Fibroblast of the aortic adventitia (primary cell): ENCODE measurements at regions not wholly inside any gene's neighbourhood (a gene's known extent, or its start where the extent isn't known, plus 50 kb on each side); places are given as distances from the start of the nearest gene placed in this dataset.

ENCODE experiments used
- DNase-seq: peaks from one replicate; pipeline ENCODE4 v3.0.0-alpha.2; 2010; ENCODE audit warnings: low read depth
- H3K4me3 ChIP-seq: 2 replicates; pipeline ENCODE4 v1.5.1; 2011; ENCODE audit warnings: low read depth, mild to moderate bottlenecking, control low read depth, low read length, moderate library complexity
- CTCF ChIP-seq: IDR thresholded peaks from 2 replicates; pipeline ENCODE4 v1.5.1; 2011; ENCODE audit warnings: mild to moderate bottlenecking, low read length, control low read depth, inconsistent platforms; ENCODE audit not compliant: insufficient read depth

- TF ChIP-seq CTCF = no peak
- no peak for DNase-seq
- H3K4me3 ChIP-seq = no peak overlapping the region
These were observed 643.8 kb downstream of the SORCS1 start for GRCh38 chr10:106520698-106521097.

- TF ChIP-seq CTCF = no peak
- DNase-seq = no peak
- H3K4me3 ChIP-seq = no peak overlapping the region
These were observed 645.0 kb downstream of the SORCS1 start for GRCh38 chr10:106519376-106520030.

- H3K4me3 ChIP-seq = no peak overlapping the region
- no peak for DNase-seq
- TF ChIP-seq CTCF = no peak
These were observed 649.2 kb downstream of the SORCS1 start for GRCh38 chr10:106515206-106515790.

- no peak for TF ChIP-seq CTCF
- no peak overlapping the region for H3K4me3 ChIP-seq
- DNase-seq = no peak
These were observed 651.1 kb downstream of the SORCS1 start for GRCh38 chr10:106513352-106513771.

- H3K4me3 ChIP-seq = no peak overlapping the region
- no peak for TF ChIP-seq CTCF
- no peak for DNase-seq
These were observed 652.6 kb downstream of the SORCS1 start for GRCh38 chr10:106511917-106512316.

GRCh38 chr10:106508950-106509349 is 655.6 kb downstream of the SORCS1 start:
- TF ChIP-seq CTCF = no peak
- H3K4me3 ChIP-seq = no peak overlapping the region
- DNase-seq = no peak
